ENCODE measurements at regions not wholly inside any gene's neighbourhood (a gene's known extent, or its start where the extent isn't known, plus 50 kb on each side); places are given as distances from the start of the nearest gene placed in this dataset.

DNA sequence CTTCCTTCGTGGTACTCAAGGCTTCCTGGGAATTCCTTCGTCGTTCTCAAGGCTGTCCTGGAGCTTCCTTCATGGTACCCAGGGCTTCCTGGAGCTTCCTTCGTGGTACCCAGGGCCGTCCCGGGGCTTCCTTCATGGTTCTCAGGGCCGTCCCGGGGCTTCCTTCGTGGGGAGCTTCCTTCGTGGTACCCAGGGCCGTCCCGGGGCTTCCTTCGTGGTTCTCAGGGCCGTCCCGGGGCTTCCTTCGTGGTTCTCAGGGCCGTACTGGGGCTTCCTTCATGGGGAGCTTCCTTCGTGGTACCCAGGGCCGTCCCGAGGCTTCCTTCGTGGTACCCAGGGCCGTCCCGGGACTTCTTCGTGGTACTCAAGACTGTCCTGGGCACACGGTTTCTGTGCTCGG, 339.6 kb upstream of the FAT1 start:
- POLR2A ChIA-PET (ENCODE audit: unreplicated experiment), result no interaction called here

More for the DNA sequence above, 339.6 kb upstream of the FAT1 start:
- no TSS peak for BruUV-seq (replicated peaks)
- no peaks in the 10 kb centered on the region for H3K36me3 ChIP-seq (ENCODE audit: control insufficient read depth, insufficient read depth, low read length)
- no peak overlapping the region for H3K23ac ChIP-seq (ENCODE audit: low read depth, low read length)
- no peak overlapping the region for H4K8ac ChIP-seq (ENCODE audit: low read depth in 2 of 2, low read length in 2 of 2)
- H3K56ac ChIP-seq (ENCODE audit: extremely low read depth, insufficient read depth, low read length), result no peak overlapping the region
- H3K79me1 ChIP-seq (ENCODE audit: low read depth in 1 of 2, low read length in 2 of 2), result no peaks in the 10 kb centered on the region
- H3K27me3 ChIP-seq (ENCODE audit: control insufficient read depth, insufficient read depth, low read length), result no peaks in the 10 kb centered on the region
- no peak overlapping the region for H2AK9ac ChIP-seq (replicated peaks; ENCODE audit: low read depth, low read length, poor library complexity)
- no peak for TF ChIP-seq FOS (IDR thresholded peaks at IDR 0.05; ENCODE audit: low read depth, low read length)
- dilution Hi-C loops (cut with HindIII; ENCODE audit: low sequenced_read_pairs, unreplicated experiment) (no loop called here), in situ Hi-C loops (cut with MboI; ENCODE audit: low sequenced_read_pairs) (no loop called here), intact Hi-C loops (cut with micrococcal nuclease) (no loop called here)
- H3K4me3 ChIP-seq (ENCODE audit: insufficient read depth, low read depth, low read length), result no peak overlapping the region
- no peak overlapping the region for H3K27ac ChIP-seq (ENCODE audit: insufficient read depth, low read length)
- WGBS, 2 experiments (ENCODE audit: extremely low coverage in 2 of 2, insufficient read length in 1 of 2), result 88% methylated on average over 18 of the region's 26 CpGs; no CpG with 5 or more reads in 1 of the 2 experiments
- no peak overlapping the region for H2AK5ac ChIP-seq (ENCODE audit: low read depth, low read length)
- H3K4ac ChIP-seq (ENCODE audit: low read depth, low read length), result no peak overlapping the region
- H4K91ac ChIP-seq (ENCODE audit: insufficient read depth, low read depth, low read length), result no peak overlapping the region
- H2BK5ac ChIP-seq (ENCODE audit: low read depth, low read length, poor library complexity, severe bottlenecking), result no peak overlapping the region
- H2BK15ac ChIP-seq (ENCODE audit: low read depth, low read length), result no peak overlapping the region
- no peak overlapping the region for H3K18ac ChIP-seq (ENCODE audit: low read depth, low read length)
- no peaks in the 10 kb centered on the region for H3K9me3 ChIP-seq (ENCODE audit: control insufficient read depth, insufficient read depth, low read length)
- no peaks in the 10 kb centered on the region for H3K4me1 ChIP-seq (ENCODE audit: control insufficient read depth, insufficient read depth, low read length)
- H3K4me2 ChIP-seq (ENCODE audit: low read depth, low read length), result no peak overlapping the region
- DNase-seq, result no peak
- H3K14ac ChIP-seq (replicated peaks; ENCODE audit: low read depth, low read length), result no peak overlapping the region
- CTCF ChIA-PET, result no interaction called here
- ATAC-seq (ENCODE audit: low read depth), result no peak
- no peak overlapping the region for H2BK20ac ChIP-seq (ENCODE audit: low read depth, low read length)
- H4K20me1 ChIP-seq (ENCODE audit: insufficient read depth, low read length), result no peaks in the 10 kb centered on the region
- H2AFZ ChIP-seq (replicated peaks; ENCODE audit: low read length, poor library complexity), result no peak overlapping the region
- no peak overlapping the region for H3K9ac ChIP-seq (ENCODE audit: low read depth, low read length)
- H4K5ac ChIP-seq (ENCODE audit: low read depth, low read length), result no peak overlapping the region
- no peaks in the 10 kb centered on the region for H3K9me1 ChIP-seq (ENCODE audit: insufficient read depth, low read length)
- no peak overlapping the region for H2BK120ac ChIP-seq (ENCODE audit: low read depth, low read length)
